Stomach (tissue), 8 donors: ENCODE measurements at regions not wholly inside any gene's neighbourhood (a gene's known extent, or its start where the extent isn't known, plus 50 kb on each side); places are given as distances from the start of the nearest gene placed in this dataset.

Source experiments
- DNase-seq, 2 donors: peaks; one replicate each; pipeline versions ENCODE4 v3.0.0 to v3.0.0-alpha.2; 2013 to 2019
- H3K27ac ChIP-seq, 5 donors: fragments of 200-600 bp in 4 of 5; sonication (generic) in 4 of 5; one replicate each; pipeline ENCODE4 v1.5.1; 2013 to 2019; ENCODE audit warnings: mild to moderate bottlenecking in 1 of 5, moderate library complexity in 1 of 5
- H3K27me3 ChIP-seq, 3 donors: fragments of 200-600 bp; sonication (generic); one replicate each; pipeline ENCODE4 v1.5.1; 2017 to 2019; ENCODE audit warnings: mixed run types in 1 of 3
- H3K36me3 ChIP-seq, 4 donors: fragments of 200-600 bp; sonication (generic); 1 replicate in 3 of 4; 2 replicates in 1 of 4; pipeline ENCODE4 v1.5.1; 2016 to 2019
- H3K4me1 ChIP-seq, 4 donors: fragments of 200-600 bp; sonication (generic); one replicate each; pipeline ENCODE4 v1.5.1; 2016 to 2019
- H3K4me3 ChIP-seq, 4 donors: fragments of 200-600 bp; sonication (generic) in 3 of 4; one replicate each; pipeline ENCODE4 v1.5.1; 2016 to 2019; ENCODE audit warnings: mild to moderate bottlenecking in 1 of 4
- H3K9me3 ChIP-seq, 4 donors: fragments of 200-600 bp; sonication (generic); one replicate each; pipeline ENCODE4 v1.5.1; 2016 to 2019
- CTCF ChIP-seq, 7 experiments: fragments of 450-650 bp in 4 of 7; fragments of 200-600 bp in 3 of 7; sonication (generic) in 3 of 7; IDR thresholded peaks; one replicate each; pipeline ENCODE4 v1.5.1; 2016 to 2019; ENCODE audit warnings: antibody characterized with exemption in 7 of 7, control low read depth in 2 of 7, mild to moderate bottlenecking in 1 of 7
- EP300 ChIP-seq: sonication (generic); formaldehyde crosslinking; IDR thresholded peaks from one replicate; pipeline ENCODE4 v1.6.1; 2017; ENCODE audit warnings: antibody characterized with exemption
- POLR2A ChIP-seq, 4 donors: fragments of 450-650 bp; IDR thresholded peaks; one replicate each; pipeline ENCODE4 v1.6.1; 2016; ENCODE audit warnings: antibody characterized with exemption in 4 of 4, control low read depth in 2 of 4, mild to moderate bottlenecking in 1 of 4, moderate library complexity in 1 of 4
- POLR2AphosphoS5 ChIP-seq, 3 donors: sonication (generic); formaldehyde crosslinking; IDR thresholded peaks; one replicate each; pipeline ENCODE4 v1.6.1; 2016; ENCODE audit warnings: antibody characterized with exemption in 3 of 3
- WGBS, 5 donors: extraction: QIAGEN DNeasy Blood & Tissue Kit in 3 of 5; methylation state at CpG; one replicate each; pipeline versions ENCODE4 v1.1.5 to v1.1.7; 2013 to 2018; 5-methylcytosine and 5-hydroxymethylcytosine counted together
- intact Hi-C: fragments of 100-400 bp; cut with DNase I; formaldehyde crosslinking; loops from one replicate; pipeline ENCODE4 v1.15.1; 2023; ENCODE audit warnings: low total_unique reads
- donor health status: healthy with polysubstance abuse.
- donor health status: Bipolar disorder and iron deficiency.
- donor health status: healthy.

- Histone ChIP-seq H3K4me3 (no peak overlapping the region), H3K9me3 (peaks cover 0 to 11% (median 7%) of the 10 kb centered on the region in 4 donors), H3K36me3 (no peaks in the 10 kb centered on the region), H3K4me1 (peaks cover 0 to under 1% (median 0%) of the 10 kb centered on the region in 4 donors), H3K27me3 (no peaks in the 10 kb centered on the region), H3K27ac (no peak overlapping the region)
- WGBS, 5 donors: 88 to 95% (median 94%) methylated on average over 1 of the region's 1 CpG
- no peak for TF ChIP-seq POLR2A (IDR thresholded peaks at IDR 0.05)
- no peak for TF ChIP-seq POLR2AphosphoS5 (IDR thresholded peaks at IDR 0.05)
- no peak for TF ChIP-seq CTCF (IDR thresholded peaks at IDR 0.05)
- TF ChIP-seq EP300: no peak
- intact Hi-C loops: no loop called here
- no peak for DNase-seq
Measured at GRCh38 chr2:19691892-19692291, 209.9 kb downstream of the TTC32 start.

GRCh38 chr2:19690429-19690828, 211.4 kb downstream of the TTC32 start:
- Histone ChIP-seq H3K4me3 (no peak overlapping the region), H3K27me3 (no peaks in the 10 kb centered on the region), H3K36me3 (no peaks in the 10 kb centered on the region), H3K27ac (no peak overlapping the region), H3K4me1 (peaks cover 0 to 4% (median 0%) of the 10 kb centered on the region in 4 donors), H3K9me3 (peaks cover 0 to 3% (median 0%) of the 10 kb centered on the region in 4 donors)
- intact Hi-C loops: no loop called here
- TF ChIP-seq POLR2A (IDR thresholded peaks at IDR 0.05) (no peak), EP300 (no peak)
- 69 to 85% (median 80%) methylated on average over 3 of the region's 3 CpGs for WGBS, 5 donors
- no peak for DNase-seq

GRCh38 chr2:19689646-19690168, 212.1 kb downstream of the TTC32 start:
- peaks cover 0 to 3% (median 0%) of the 10 kb centered on the region in 4 donors for H3K9me3 ChIP-seq
- 84 to 94% (median 88%) methylated on average over 4 to 6 of the region's 6 CpGs for WGBS, 5 donors
- no peaks in the 10 kb centered on the region for H3K36me3 ChIP-seq
- H3K27me3 ChIP-seq: no peaks in the 10 kb centered on the region
- intact Hi-C loops: no loop called here
- H3K4me1 ChIP-seq: peaks cover 0 to 4% (median 0%) of the 10 kb centered on the region in 4 donors
- TF ChIP-seq CTCF (IDR thresholded peaks at IDR 0.05) (no peak), POLR2AphosphoS5 (IDR thresholded peaks at IDR 0.05) (no peak), POLR2A (IDR thresholded peaks at IDR 0.05) (no peak), EP300 (no peak)
- no peak for DNase-seq
- no peak overlapping the region for H3K27ac ChIP-seq
- H3K4me3 ChIP-seq: no peak overlapping the region

GRCh38 chr2:19688059-19688458, 213.7 kb downstream of the TTC32 start:
- DNase-seq: no peak
- H3K36me3 ChIP-seq: no peaks in the 10 kb centered on the region
- no peaks in the 10 kb centered on the region for H3K27me3 ChIP-seq
- no peak overlapping the region for H3K27ac ChIP-seq
- H3K4me1 ChIP-seq: peaks cover 0 to 4% (median 0%) of the 10 kb centered on the region in 4 donors
- TF ChIP-seq POLR2AphosphoS5 (IDR thresholded peaks at IDR 0.05) (no peak), POLR2A (IDR thresholded peaks at IDR 0.05) (no peak), EP300 (no peak), CTCF (IDR thresholded peaks at IDR 0.05) (no peak)
- intact Hi-C loops: no loop called here
- WGBS, 5 donors: 87 to 93% (median 91%) methylated on average over 11 of the region's 11 CpGs
- H3K4me3 ChIP-seq: no peak overlapping the region
- no peaks in the 10 kb centered on the region for H3K9me3 ChIP-seq

GRCh38 chr2:19687017-19687659, 214.6 kb downstream of the TTC32 start:
- intact Hi-C loops: no loop called here
- Histone ChIP-seq H3K36me3 (no peaks in the 10 kb centered on the region), H3K27ac (no peak overlapping the region), H3K4me3 (no peak overlapping the region), H3K4me1 (peaks cover 0 to 4% (median 0%) of the 10 kb centered on the region in 4 donors), H3K27me3 (no peaks in the 10 kb centered on the region), H3K9me3 (no peaks in the 10 kb centered on the region)
- no peak for DNase-seq
- 52 to 62% (median 54%) methylated on average over 2 of the region's 2 CpGs for WGBS, 5 donors
- TF ChIP-seq POLR2AphosphoS5 (IDR thresholded peaks at IDR 0.05): no peak
- TF ChIP-seq EP300: no peak
- TF ChIP-seq CTCF (IDR thresholded peaks at IDR 0.05): no peak
- no peak for TF ChIP-seq POLR2A (IDR thresholded peaks at IDR 0.05)
